Stomach (tissue), 8 donors: ENCODE measurements at regions not wholly inside any gene's neighbourhood (a gene's known extent, or its start where the extent isn't known, plus 50 kb on each side); places are given as distances from the start of the nearest gene placed in this dataset.

Source experiments
- DNase-seq, 2 donors: peaks; one replicate each; pipeline versions ENCODE4 v3.0.0 to v3.0.0-alpha.2; 2013 to 2019
- H3K27ac ChIP-seq, 5 donors: fragments of 200-600 bp in 4 of 5; sonication (generic) in 4 of 5; one replicate each; pipeline ENCODE4 v1.5.1; 2013 to 2019; ENCODE audit warnings: mild to moderate bottlenecking in 1 of 5, moderate library complexity in 1 of 5
- H3K27me3 ChIP-seq, 3 donors: fragments of 200-600 bp; sonication (generic); one replicate each; pipeline ENCODE4 v1.5.1; 2017 to 2019; ENCODE audit warnings: mixed run types in 1 of 3
- H3K36me3 ChIP-seq, 4 donors: fragments of 200-600 bp; sonication (generic); 1 replicate in 3 of 4; 2 replicates in 1 of 4; pipeline ENCODE4 v1.5.1; 2016 to 2019
- H3K4me1 ChIP-seq, 4 donors: fragments of 200-600 bp; sonication (generic); one replicate each; pipeline ENCODE4 v1.5.1; 2016 to 2019
- H3K4me3 ChIP-seq, 4 donors: fragments of 200-600 bp; sonication (generic) in 3 of 4; one replicate each; pipeline ENCODE4 v1.5.1; 2016 to 2019; ENCODE audit warnings: mild to moderate bottlenecking in 1 of 4
- H3K9me3 ChIP-seq, 4 donors: fragments of 200-600 bp; sonication (generic); one replicate each; pipeline ENCODE4 v1.5.1; 2016 to 2019
- EP300 ChIP-seq: sonication (generic); formaldehyde crosslinking; IDR thresholded peaks from one replicate; pipeline ENCODE4 v1.6.1; 2017; ENCODE audit warnings: antibody characterized with exemption
- POLR2A ChIP-seq, 4 donors: fragments of 450-650 bp; IDR thresholded peaks; one replicate each; pipeline ENCODE4 v1.6.1; 2016; ENCODE audit warnings: antibody characterized with exemption in 4 of 4, control low read depth in 2 of 4, mild to moderate bottlenecking in 1 of 4, moderate library complexity in 1 of 4
- POLR2AphosphoS5 ChIP-seq, 3 donors: sonication (generic); formaldehyde crosslinking; IDR thresholded peaks; one replicate each; pipeline ENCODE4 v1.6.1; 2016; ENCODE audit warnings: antibody characterized with exemption in 3 of 3
- WGBS, 5 donors: extraction: QIAGEN DNeasy Blood & Tissue Kit in 3 of 5; methylation state at CpG; one replicate each; pipeline versions ENCODE4 v1.1.5 to v1.1.7; 2013 to 2018; 5-methylcytosine and 5-hydroxymethylcytosine counted together
- intact Hi-C: fragments of 100-400 bp; cut with DNase I; formaldehyde crosslinking; loops from one replicate; pipeline ENCODE4 v1.15.1; 2023; ENCODE audit warnings: low total_unique reads
- TF ChIP-seq, protein P1 (sequence below), 7 experiments: fragments of 450-650 bp in 4 of 7; fragments of 200-600 bp in 3 of 7; sonication (generic) in 3 of 7; IDR thresholded peaks; one replicate each; pipeline ENCODE4 v1.5.1; 2016 to 2019; ENCODE audit warnings: antibody characterized with exemption in 7 of 7, control low read depth in 2 of 7, mild to moderate bottlenecking in 1 of 7
- donor health status: healthy with polysubstance abuse.
- donor health status: Bipolar disorder and iron deficiency.
- donor health status: healthy.

- no peaks in the 10 kb centered on the region for H3K36me3 ChIP-seq
- no peak for DNase-seq
- no peaks in the 10 kb centered on the region for H3K4me1 ChIP-seq
- H3K27me3 ChIP-seq, result no peaks in the 10 kb centered on the region
- intact Hi-C loops, result no loop called here
- no peaks in the 10 kb centered on the region for H3K9me3 ChIP-seq
- no peak overlapping the region for H3K4me3 ChIP-seq
- 31 to 56% (median 53%) methylated on average over 3 of the region's 3 CpGs for WGBS, 5 donors
- H3K27ac ChIP-seq, result no peak overlapping the region
- no peak for TF ChIP-seq EP300
- TF ChIP-seq POLR2AphosphoS5 (IDR thresholded peaks at IDR 0.05), result no peak
- TF ChIP-seq POLR2A (IDR thresholded peaks at IDR 0.05), result no peak
- TF ChIP-seq, protein P1, sequence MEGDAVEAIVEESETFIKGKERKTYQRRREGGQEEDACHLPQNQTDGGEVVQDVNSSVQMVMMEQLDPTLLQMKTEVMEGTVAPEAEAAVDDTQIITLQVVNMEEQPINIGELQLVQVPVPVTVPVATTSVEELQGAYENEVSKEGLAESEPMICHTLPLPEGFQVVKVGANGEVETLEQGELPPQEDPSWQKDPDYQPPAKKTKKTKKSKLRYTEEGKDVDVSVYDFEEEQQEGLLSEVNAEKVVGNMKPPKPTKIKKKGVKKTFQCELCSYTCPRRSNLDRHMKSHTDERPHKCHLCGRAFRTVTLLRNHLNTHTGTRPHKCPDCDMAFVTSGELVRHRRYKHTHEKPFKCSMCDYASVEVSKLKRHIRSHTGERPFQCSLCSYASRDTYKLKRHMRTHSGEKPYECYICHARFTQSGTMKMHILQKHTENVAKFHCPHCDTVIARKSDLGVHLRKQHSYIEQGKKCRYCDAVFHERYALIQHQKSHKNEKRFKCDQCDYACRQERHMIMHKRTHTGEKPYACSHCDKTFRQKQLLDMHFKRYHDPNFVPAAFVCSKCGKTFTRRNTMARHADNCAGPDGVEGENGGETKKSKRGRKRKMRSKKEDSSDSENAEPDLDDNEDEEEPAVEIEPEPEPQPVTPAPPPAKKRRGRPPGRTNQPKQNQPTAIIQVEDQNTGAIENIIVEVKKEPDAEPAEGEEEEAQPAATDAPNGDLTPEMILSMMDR (IDR thresholded peaks at IDR 0.05), result no peak
Observed at GRCh38 chr4:23324021-23324690, 565.7 kb downstream of the PPARGC1A start.

DNA sequence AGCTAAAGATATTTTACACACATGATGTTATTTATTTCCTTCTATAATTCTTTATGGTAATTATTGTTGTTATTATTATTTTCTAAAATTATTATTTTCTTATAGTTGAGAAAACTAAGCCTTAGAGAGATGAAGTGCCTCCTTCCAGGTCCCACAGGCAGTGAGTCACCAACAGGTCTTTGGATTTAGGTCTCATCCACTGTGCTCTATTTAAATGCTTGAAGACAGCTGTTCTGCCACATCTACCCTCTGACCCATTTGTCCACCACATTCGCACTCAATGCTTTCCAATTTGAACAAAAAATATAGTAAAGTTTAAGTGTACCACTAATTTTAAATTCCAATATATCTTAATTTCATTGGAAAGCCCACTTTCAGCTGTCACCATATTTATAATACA, 566.4 kb downstream of the PPARGC1A start:
- Histone ChIP-seq H3K4me3 (no peak overlapping the region), H3K36me3 (no peaks in the 10 kb centered on the region), H3K27ac (no peak overlapping the region), H3K27me3 (no peaks in the 10 kb centered on the region), H3K4me1 (no peaks in the 10 kb centered on the region), H3K9me3 (no peaks in the 10 kb centered on the region)
- DNase-seq, result no peak
- WGBS, 5 donors, result 89 to 100% (median 94%) methylated on average over 1 of the region's 1 CpG
- TF ChIP-seq, protein P1 (IDR thresholded peaks at IDR 0.05), result no peak
- TF ChIP-seq EP300 (no peak), POLR2A (IDR thresholded peaks at IDR 0.05) (no peak), POLR2AphosphoS5 (IDR thresholded peaks at IDR 0.05) (no peak)
- intact Hi-C loops, result no loop called here

DNA sequence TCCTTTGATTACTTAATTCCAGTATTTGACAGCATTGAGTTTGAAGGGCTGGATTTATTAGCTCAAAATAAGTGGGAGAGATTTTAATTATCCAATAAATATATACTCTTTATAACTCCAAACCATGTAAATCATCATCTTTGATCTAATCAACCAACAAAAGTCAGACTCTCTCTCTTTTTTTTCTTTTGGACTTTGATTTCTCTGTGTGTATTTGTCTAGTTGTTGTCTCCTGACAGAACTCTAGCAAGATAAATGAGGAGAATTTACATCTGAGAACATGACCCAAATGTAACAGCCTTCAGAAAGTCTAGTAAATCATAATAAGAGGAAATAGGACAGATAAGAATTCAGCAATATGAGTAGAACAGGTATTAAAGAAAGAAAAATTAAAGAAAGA, 567.1 kb downstream of the PPARGC1A start:
- intact Hi-C loops, result no loop called here
- Histone ChIP-seq H3K36me3 (no peaks in the 10 kb centered on the region), H3K27ac (no peak overlapping the region), H3K9me3 (no peaks in the 10 kb centered on the region), H3K4me1 (no peaks in the 10 kb centered on the region), H3K27me3 (no peaks in the 10 kb centered on the region), H3K4me3 (no peak overlapping the region)
- DNase-seq, result no peak
- TF ChIP-seq EP300 (no peak), POLR2AphosphoS5 (IDR thresholded peaks at IDR 0.05) (no peak), POLR2A (IDR thresholded peaks at IDR 0.05) (no peak)
- TF ChIP-seq, protein P1 (IDR thresholded peaks at IDR 0.05), result no peak

- no peaks in the 10 kb centered on the region for H3K4me1 ChIP-seq
Observed at GRCh38 chr4:23320931-23321587, 568.8 kb downstream of the PPARGC1A start.

More at GRCh38 chr4:23320931-23321587, 568.8 kb downstream of the PPARGC1A start:
- no peaks in the 10 kb centered on the region for H3K9me3 ChIP-seq
- WGBS, 5 donors, result 10 to 30% (median 17%) methylated on average over 1 of the region's 1 CpG
- no peak overlapping the region for H3K27ac ChIP-seq
- no peak for DNase-seq
- no peak overlapping the region for H3K4me3 ChIP-seq
- no peaks in the 10 kb centered on the region for H3K36me3 ChIP-seq
- TF ChIP-seq EP300 (no peak), POLR2A (IDR thresholded peaks at IDR 0.05) (no peak), POLR2AphosphoS5 (IDR thresholded peaks at IDR 0.05) (no peak)
- TF ChIP-seq, protein P1 (IDR thresholded peaks at IDR 0.05), result no peak
- intact Hi-C loops, result no loop called here
- no peaks in the 10 kb centered on the region for H3K27me3 ChIP-seq
